BLaER1 treated with 17β-estradiol and CSF1 and Interleukin-3, amounts not matched to agents 10 nM and 100 nM (cell line): ENCODE measurements at regions not wholly inside any gene's neighbourhood (a gene's known extent, or its start where the extent isn't known, plus 50 kb on each side); places are given as distances from the start of the nearest gene placed in this dataset.

Source experiments
- H3K27ac ChIP-seq, 11 experiments: shearing (Covaris generic); formaldehyde crosslinking; 2 replicates each; pipeline ENCODE4 v1.8.1; 2022
- H3K27me3 ChIP-seq, 11 experiments: shearing (Covaris generic); formaldehyde crosslinking; 2 replicates each; pipeline ENCODE4 v1.8.1; 2022
- H3K36me3 ChIP-seq, 11 experiments: shearing (Covaris generic); formaldehyde crosslinking; 2 replicates each; pipeline ENCODE4 v1.8.1; 2022
- H3K4me1 ChIP-seq, 10 experiments: shearing (Covaris generic); formaldehyde crosslinking; 2 replicates each; pipeline ENCODE4 v1.8.1; 2022
- H3K4me2 ChIP-seq, 11 experiments: shearing (Covaris generic); formaldehyde crosslinking; 2 replicates each; pipeline ENCODE4 v1.8.1; 2022
- H3K4me3 ChIP-seq, 10 experiments: shearing (Covaris generic); formaldehyde crosslinking; 2 replicates each; pipeline ENCODE4 v1.8.1; 2022
- H3K9ac ChIP-seq, 11 experiments: shearing (Covaris generic); formaldehyde crosslinking; 2 replicates each; pipeline ENCODE4 v1.8.1; 2022
- H3K9me3 ChIP-seq, 11 experiments: shearing (Covaris generic); formaldehyde crosslinking; replicated peaks in 1 of 11; 2 replicates each; pipeline ENCODE4 v1.8.1; 2022
- H4K20me1 ChIP-seq, 11 experiments: shearing (Covaris generic); formaldehyde crosslinking; 2 replicates each; pipeline ENCODE4 v1.8.1; 2022
- Cebpa-rat ChIP-seq, 11 experiments: shearing (Covaris generic); IDR thresholded peaks; 2 replicates each; pipeline ENCODE4 v1.8.1; 2022

GRCh38 chrX:69101683-69102251, 63.5 kb downstream of the PJA1 start:
- no peaks in the 10 kb centered on the region for H3K9me3 ChIP-seq
- TF ChIP-seq Cebpa-rat (IDR thresholded peaks at IDR 0.05) = no peak
- H3K4me3 ChIP-seq = no peak overlapping the region
- no peak overlapping the region for H3K9ac ChIP-seq
- H4K20me1 ChIP-seq = peaks cover 0 to 4% (median 0%) of the 10 kb centered on the region in 11 experiments; a peak in 5 of 22 replicates
- peaks cover 38 to 96% (median 73%) of the 10 kb centered on the region in 11 experiments for H3K27me3 ChIP-seq
- no peaks in the 10 kb centered on the region for H3K36me3 ChIP-seq
- no peak overlapping the region for H3K27ac ChIP-seq
- no peak overlapping the region for H3K4me2 ChIP-seq
- peaks cover 0 to 11% (median 6%) of the 10 kb centered on the region in 10 experiments; a peak in 10 of 20 replicates for H3K4me1 ChIP-seq

DNA sequence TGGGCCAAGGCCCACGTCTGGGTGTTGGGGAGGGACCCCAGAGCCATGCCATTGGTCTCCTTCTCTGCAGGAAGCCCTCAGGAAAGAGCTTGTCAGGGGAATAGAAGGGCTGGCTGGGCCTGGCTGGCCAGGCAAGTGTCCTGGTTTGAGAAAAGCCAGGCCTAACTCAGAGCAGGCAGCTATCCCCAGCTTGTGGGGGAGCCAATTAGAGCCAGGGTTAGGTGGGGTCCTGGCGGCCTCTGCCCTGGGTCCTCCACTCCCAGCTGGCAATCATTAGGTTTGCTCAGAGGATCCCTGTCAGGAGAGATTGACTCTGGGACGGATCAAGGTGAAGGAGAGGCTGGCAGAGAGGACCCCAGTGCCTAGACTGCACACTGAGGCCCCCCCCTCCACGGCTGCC, 64.8 kb downstream of the PJA1 start:
- Histone ChIP-seq H4K20me1 (peaks cover 0 to 4% (median 0%) of the 10 kb centered on the region in 11 experiments; a peak in 3 of 22 replicates), H3K9me3 (no peaks in the 10 kb centered on the region), H3K27ac (no peak overlapping the region), H3K4me1 (peaks cover 0 to 8% (median 6%) of the 10 kb centered on the region in 10 experiments; a peak in 7 of 20 replicates), H3K9ac (no peak overlapping the region), H3K4me3 (no peak overlapping the region), H3K27me3 (peaks cover 28 to 96% (median 68%) of the 10 kb centered on the region in 11 experiments), H3K36me3 (no peaks in the 10 kb centered on the region), H3K4me2 (no peak overlapping the region)
- no peak for TF ChIP-seq Cebpa-rat (IDR thresholded peaks at IDR 0.05)

DNA sequence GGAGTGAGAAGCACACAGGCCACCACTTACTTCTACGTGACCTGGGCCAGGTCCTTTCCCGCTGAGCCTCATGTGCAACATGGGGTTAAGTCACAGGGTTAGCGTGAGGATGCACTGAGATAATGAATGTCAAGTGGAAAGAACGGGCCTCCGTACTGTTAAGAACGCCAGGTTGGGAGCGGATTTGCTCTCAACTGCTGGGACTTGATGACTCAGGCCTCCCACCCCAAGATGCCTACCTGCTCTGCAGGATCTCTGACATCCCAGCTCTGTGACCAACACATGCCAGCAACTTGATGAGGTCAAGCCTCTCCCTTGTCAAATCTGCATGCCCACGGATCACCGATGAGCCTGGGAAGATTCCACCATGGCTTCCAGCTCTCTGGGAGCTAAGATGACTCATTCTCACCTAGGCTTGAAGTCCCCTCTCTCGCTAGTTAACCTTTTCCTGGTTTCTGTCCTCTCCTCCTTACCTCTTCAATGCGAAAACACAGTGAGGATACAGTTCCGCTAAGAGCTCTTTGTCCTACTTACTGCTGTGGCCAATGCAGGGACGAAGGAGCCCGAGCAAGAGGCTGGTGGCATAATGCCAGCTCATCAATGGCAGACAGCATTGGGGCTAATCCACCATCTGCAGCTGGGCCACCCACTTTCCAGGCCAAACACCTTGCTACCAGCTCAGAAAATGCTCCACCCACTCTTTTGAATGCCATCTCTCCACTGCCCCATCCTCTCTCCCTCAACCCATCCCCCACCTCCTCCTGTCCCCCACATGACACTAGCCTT, 67.6 kb downstream of the PJA1 start:
- H3K27ac ChIP-seq = no peak overlapping the region
- TF ChIP-seq Cebpa-rat (IDR thresholded peaks at IDR 0.05) = no peak

GRCh38 chrX:69096963-69097362, 68.3 kb downstream of the PJA1 start:
- no peak for TF ChIP-seq Cebpa-rat (IDR thresholded peaks at IDR 0.05)
- H3K4me2 ChIP-seq = no peak overlapping the region
- peaks cover 0 to 4% (median 0%) of the 10 kb centered on the region in 11 experiments; a peak in 4 of 22 replicates for H4K20me1 ChIP-seq
- H3K9ac ChIP-seq = no peak overlapping the region
- no peak overlapping the region for H3K4me3 ChIP-seq
- no peaks in the 10 kb centered on the region for H3K36me3 ChIP-seq
- peaks cover 0 to 3% (median 0%) of the 10 kb centered on the region in 10 experiments; a peak in 1 of 20 replicates for H3K4me1 ChIP-seq
- peaks cover 22 to 94% (median 67%) of the 10 kb centered on the region in 11 experiments for H3K27me3 ChIP-seq
- no peaks in the 10 kb centered on the region for H3K9me3 ChIP-seq
- no peak overlapping the region for H3K27ac ChIP-seq

More for the DNA sequence above, 67.6 kb downstream of the PJA1 start:
- Histone ChIP-seq H4K20me1 (peaks cover 0 to 4% (median 0%) of the 10 kb centered on the region in 11 experiments; a peak in 4 of 22 replicates), H3K4me1 (peaks cover 0 to 3% (median under 1%) of the 10 kb centered on the region in 10 experiments; a peak in 6 of 20 replicates), H3K9ac (no peak overlapping the region), H3K9me3 (no peaks in the 10 kb centered on the region), H3K36me3 (no peaks in the 10 kb centered on the region), H3K27me3 (peaks cover 19 to 94% (median 64%) of the 10 kb centered on the region in 11 experiments), H3K4me2 (no peak overlapping the region), H3K4me3 (no peak overlapping the region)

DNA sequence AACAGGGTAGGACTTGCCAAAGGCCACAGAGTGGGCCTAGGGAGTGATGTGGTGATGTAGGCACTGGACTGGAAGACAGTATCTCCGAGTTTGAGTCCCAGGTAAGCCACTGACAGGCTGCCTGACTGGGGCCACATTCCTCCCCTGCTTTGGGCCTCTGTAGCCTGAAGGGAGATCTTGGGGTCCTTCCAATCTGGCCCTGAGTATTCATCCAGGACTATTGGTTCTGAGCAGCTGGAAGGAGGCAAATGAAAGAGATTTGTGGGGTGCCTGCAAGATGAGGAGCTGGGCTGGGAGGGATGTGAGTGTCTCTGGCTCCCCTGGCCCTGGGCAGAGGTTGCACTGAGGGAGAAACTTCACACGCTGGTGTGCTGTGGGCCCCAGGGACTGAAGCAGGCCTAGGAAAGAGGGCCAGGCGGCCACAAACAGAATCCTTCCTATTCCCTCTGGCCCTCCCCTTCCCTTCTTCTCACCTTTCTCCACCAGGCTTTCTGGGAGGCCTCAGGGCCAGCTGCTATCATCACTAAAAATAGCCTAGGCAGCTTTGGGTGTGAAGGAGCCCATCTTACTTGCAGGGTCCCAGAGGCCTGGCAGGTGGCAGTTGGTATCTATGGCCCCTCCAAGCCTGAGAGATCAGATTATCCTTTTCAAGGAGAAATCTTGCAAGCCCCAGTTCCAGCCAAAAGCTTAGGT, 70.1 kb downstream of the PJA1 start:
- Histone ChIP-seq H3K27me3 (peaks cover 40 to 94% (median 79%) of the 10 kb centered on the region in 11 experiments), H3K27ac (no peak overlapping the region), H3K9ac (no peak overlapping the region), H3K9me3 (no peaks in the 10 kb centered on the region), H3K4me1 (peaks cover 0 to 3% (median 0%) of the 10 kb centered on the region in 10 experiments; a peak in 1 of 20 replicates), H3K4me2 (no peak overlapping the region), H3K36me3 (no peaks in the 10 kb centered on the region), H4K20me1 (peaks cover 0 to 4% (median 0%) of the 10 kb centered on the region in 11 experiments; a peak in 4 of 22 replicates), H3K4me3 (no peak overlapping the region)
- TF ChIP-seq Cebpa-rat (IDR thresholded peaks at IDR 0.05) = no peak

- no peaks in the 10 kb centered on the region for H3K9me3 ChIP-seq
- no peaks in the 10 kb centered on the region for H3K36me3 ChIP-seq
- H3K9ac ChIP-seq = no peak overlapping the region
- no peak for TF ChIP-seq Cebpa-rat (IDR thresholded peaks at IDR 0.05)
- no peak overlapping the region for H3K4me3 ChIP-seq
- no peak overlapping the region for H3K27ac ChIP-seq
- H3K4me1 ChIP-seq = peaks cover 0 to 3% (median 0%) of the 10 kb centered on the region in 10 experiments; a peak in 1 of 20 replicates
- H3K4me2 ChIP-seq = no peak overlapping the region
- H3K27me3 ChIP-seq = peaks cover 41 to 97% (median 82%) of the 10 kb centered on the region in 11 experiments
- peaks cover 0 to 4% (median 0%) of the 10 kb centered on the region in 11 experiments; a peak in 4 of 22 replicates for H4K20me1 ChIP-seq
Observed at GRCh38 chrX:69093960-69094871, 71.0 kb downstream of the PJA1 start.

DNA sequence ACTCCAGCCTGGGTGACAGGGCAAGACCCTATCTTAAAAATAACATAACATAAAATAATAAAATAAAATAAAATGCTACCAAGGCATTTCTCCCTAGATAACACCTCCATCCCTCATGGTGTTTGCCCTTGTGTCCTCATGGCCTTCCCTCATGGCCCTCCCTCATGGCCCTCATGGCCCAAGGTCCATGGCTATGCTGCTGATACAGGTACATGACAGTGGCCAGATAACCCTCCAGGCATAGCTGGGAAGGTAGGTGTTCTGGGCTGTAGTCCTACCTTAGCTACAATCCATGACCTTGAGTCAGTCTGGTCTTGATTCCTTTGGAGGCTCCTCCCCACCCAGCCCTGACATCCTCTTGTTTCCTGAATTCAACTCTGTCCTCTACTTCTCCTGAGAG, 75.2 kb downstream of the PJA1 start:
- Histone ChIP-seq H4K20me1 (peaks cover 0 to 15% (median 0%) of the 10 kb centered on the region in 11 experiments; a peak in 7 of 22 replicates), H3K9ac (no peak overlapping the region), H3K4me1 (no peaks in the 10 kb centered on the region), H3K4me3 (no peak overlapping the region), H3K27ac (no peak overlapping the region), H3K27me3 (peaks cover 55 to 100% (median 96%) of the 10 kb centered on the region in 11 experiments), H3K36me3 (no peaks in the 10 kb centered on the region), H3K4me2 (no peak overlapping the region), H3K9me3 (no peaks in the 10 kb centered on the region)
- no peak for TF ChIP-seq Cebpa-rat (IDR thresholded peaks at IDR 0.05)

DNA sequence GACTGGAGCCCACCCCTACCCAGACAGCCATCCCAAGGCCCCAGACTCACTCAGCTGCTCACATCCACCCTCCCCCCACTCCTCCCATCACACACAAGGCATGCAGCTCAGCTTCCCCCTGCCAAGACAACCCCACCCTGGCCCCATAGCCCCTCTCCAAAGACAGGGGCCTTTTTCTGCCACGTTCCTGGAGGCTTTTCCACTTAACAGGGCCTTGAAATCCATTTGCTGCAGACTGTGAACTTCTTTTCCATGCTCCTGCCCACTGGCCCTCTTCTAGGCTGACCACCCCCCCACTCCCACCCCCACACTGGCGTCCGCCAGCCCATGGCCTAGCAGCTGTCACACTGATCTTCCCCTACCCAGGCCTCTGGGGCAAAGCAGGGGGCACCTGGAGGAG, 76.0 kb downstream of the PJA1 start:
- Histone ChIP-seq H3K27me3 (peaks cover 63 to 100% (median 96%) of the 10 kb centered on the region in 11 experiments), H3K4me3 (no peak overlapping the region), H4K20me1 (peaks cover 0 to 15% (median 0%) of the 10 kb centered on the region in 11 experiments; a peak in 6 of 22 replicates), H3K4me2 (no peak overlapping the region), H3K27ac (no peak overlapping the region), H3K9ac (no peak overlapping the region), H3K9me3 (no peaks in the 10 kb centered on the region), H3K4me1 (peaks cover 0 to 2% (median 0%) of the 10 kb centered on the region in 10 experiments; a peak in 3 of 20 replicates), H3K36me3 (no peaks in the 10 kb centered on the region)
- no peak for TF ChIP-seq Cebpa-rat (IDR thresholded peaks at IDR 0.05)
